Skeletal muscle satellite cell (primary cell): ENCODE measurements at regions not wholly inside any gene's neighbourhood (a gene's known extent, or its start where the extent isn't known, plus 50 kb on each side); places are given as distances from the start of the nearest gene placed in this dataset.
"Not testable (repeated sequence)": the region's sequence is repeated elsewhere in the genome, so short reads cannot be mapped to it uniquely, and the experiment has no call there.

Source experiments
- H3K27me3 ChIP-seq: 2 replicates; pipeline ENCODE4 v1.7.0; 2013; ENCODE audit warnings: low read length; ENCODE audit not compliant: control insufficient read depth, insufficient read depth
- H3K36me3 ChIP-seq: 2 replicates; pipeline ENCODE4 v1.7.0; 2013; ENCODE audit warnings: mild to moderate bottlenecking, control low read depth, low read length; ENCODE audit not compliant: insufficient read depth
- H3K4me1 ChIP-seq: 2 replicates; pipeline ENCODE4 v1.7.0; 2013; ENCODE audit warnings: low read length; ENCODE audit not compliant: control insufficient read depth, insufficient read depth
- H3K4me2 ChIP-seq: 2 replicates; pipeline ENCODE4 v1.7.0; 2013; ENCODE audit warnings: mild to moderate bottlenecking, low read length
- H3K4me3 ChIP-seq: 2 replicates; pipeline ENCODE4 v1.7.0; 2013; ENCODE audit warnings: low read length
- H3K9ac ChIP-seq: 2 replicates; pipeline ENCODE4 v1.7.0; 2013; ENCODE audit warnings: mild to moderate bottlenecking, low read depth, low read length, moderate library complexity
- H3K9me3 ChIP-seq: replicated peaks from 2 replicates; pipeline ENCODE4 v1.7.0; 2013; ENCODE audit warnings: mild to moderate bottlenecking, control low read depth, low read length

- no peaks in the 10 kb centered on the region for H3K4me1 ChIP-seq
- no peak overlapping the region for H3K9ac ChIP-seq
- no peak overlapping the region for H3K4me3 ChIP-seq
- H3K27me3 ChIP-seq = no peaks in the 10 kb centered on the region
- no peaks in the 10 kb centered on the region for H3K9me3 ChIP-seq
- H3K4me2 ChIP-seq = no peak overlapping the region
- no peaks in the 10 kb centered on the region for H3K36me3 ChIP-seq
Observed at GRCh38 chr7:21336743-21337142, 91.1 kb upstream of the SP4 start.

- Histone ChIP-seq H3K27me3 (no peaks in the 10 kb centered on the region), H3K9me3 (no peaks in the 10 kb centered on the region), H3K4me1 (no peaks in the 10 kb centered on the region), H3K36me3 (no peaks in the 10 kb centered on the region), H3K4me2 (no peak overlapping the region), H3K4me3 (no peak overlapping the region), H3K9ac (no peak overlapping the region)
Observed at GRCh38 chr7:21338728-21339164, 89.1 kb upstream of the SP4 start.

GRCh38 chr7:21344900-21345299 lies 83.0 kb upstream of the SP4 start:
- not testable (repeated sequence) for H3K4me3 ChIP-seq, H3K27me3 ChIP-seq, H3K36me3 ChIP-seq, H3K9ac ChIP-seq, H3K9me3 ChIP-seq, H3K4me1 ChIP-seq, H3K4me2 ChIP-seq

GRCh38 chr7:21345361-21345760 lies 82.5 kb upstream of the SP4 start:
- H3K9me3 ChIP-seq = peaks cover 5% of the 10 kb centered on the region
- no peak overlapping the region for H3K4me2 ChIP-seq
- H3K9ac ChIP-seq = no peak overlapping the region
- H3K27me3 ChIP-seq = no peaks in the 10 kb centered on the region
- no peaks in the 10 kb centered on the region for H3K36me3 ChIP-seq
- no peaks in the 10 kb centered on the region for H3K4me1 ChIP-seq
- H3K4me3 ChIP-seq = no peak overlapping the region

- Histone ChIP-seq H3K27me3 (no peaks in the 10 kb centered on the region), H3K9ac (no peak overlapping the region), H3K4me3 (no peak overlapping the region), H3K4me1 (no peaks in the 10 kb centered on the region), H3K36me3 (no peaks in the 10 kb centered on the region), H3K9me3 (peaks cover 5% of the 10 kb centered on the region), H3K4me2 (no peak overlapping the region)
Observed at GRCh38 chr7:21346297-21346696, 81.6 kb upstream of the SP4 start.

- no peak overlapping the region for H3K9ac ChIP-seq
- no peaks in the 10 kb centered on the region for H3K4me1 ChIP-seq
- no peak overlapping the region for H3K4me3 ChIP-seq
- no peaks in the 10 kb centered on the region for H3K27me3 ChIP-seq
- no peaks in the 10 kb centered on the region for H3K36me3 ChIP-seq
- H3K4me2 ChIP-seq = no peak overlapping the region
- H3K9me3 ChIP-seq = peaks cover 2% of the 10 kb centered on the region
Observed at GRCh38 chr7:21352540-21353387, 75.1 kb upstream of the SP4 start.

- no peak overlapping the region for H3K4me2 ChIP-seq
- H3K36me3 ChIP-seq = no peaks in the 10 kb centered on the region
- no peak overlapping the region for H3K4me3 ChIP-seq
- no peaks in the 10 kb centered on the region for H3K9me3 ChIP-seq
- H3K4me1 ChIP-seq = no peaks in the 10 kb centered on the region
- H3K9ac ChIP-seq = no peak overlapping the region
- H3K27me3 ChIP-seq = no peaks in the 10 kb centered on the region
Observed at GRCh38 chr7:21353388-21353780, 74.5 kb upstream of the SP4 start.

GRCh38 chr7:21354284-21354683 lies 73.6 kb upstream of the SP4 start:
- no peaks in the 10 kb centered on the region for H3K4me1 ChIP-seq
- no peaks in the 10 kb centered on the region for H3K27me3 ChIP-seq
- H3K4me3 ChIP-seq = no peak overlapping the region
- no peaks in the 10 kb centered on the region for H3K9me3 ChIP-seq
- H3K9ac ChIP-seq = no peak overlapping the region
- no peaks in the 10 kb centered on the region for H3K36me3 ChIP-seq
- no peak overlapping the region for H3K4me2 ChIP-seq

- Histone ChIP-seq H3K9ac (no peak overlapping the region), H3K4me3 (no peak overlapping the region), H3K4me1 (no peaks in the 10 kb centered on the region), H3K9me3 (no peaks in the 10 kb centered on the region), H3K36me3 (no peaks in the 10 kb centered on the region), H3K4me2 (no peak overlapping the region), H3K27me3 (no peaks in the 10 kb centered on the region)
Observed at GRCh38 chr7:21355406-21355874, 72.4 kb upstream of the SP4 start.

- Histone ChIP-seq H3K4me1 (no peaks in the 10 kb centered on the region), H3K4me2 (no peak overlapping the region), H3K9me3 (no peaks in the 10 kb centered on the region), H3K4me3 (no peak overlapping the region), H3K36me3 (no peaks in the 10 kb centered on the region), H3K27me3 (no peaks in the 10 kb centered on the region), H3K9ac (no peak overlapping the region)
Observed at GRCh38 chr7:21356616-21357015, 71.3 kb upstream of the SP4 start.

- Histone ChIP-seq H3K9ac (no peak overlapping the region), H3K27me3 (no peaks in the 10 kb centered on the region), H3K36me3 (no peaks in the 10 kb centered on the region), H3K4me2 (no peak overlapping the region), H3K9me3 (no peaks in the 10 kb centered on the region), H3K4me3 (no peak overlapping the region), H3K4me1 (no peaks in the 10 kb centered on the region)
Observed at GRCh38 chr7:21357151-21358097, 70.5 kb upstream of the SP4 start.
